ENCODE measurements at regions not wholly inside any gene's neighbourhood (a gene's known extent, or its start where the extent isn't known, plus 50 kb on each side); places are given as distances from the start of the nearest gene placed in this dataset.

DNA sequence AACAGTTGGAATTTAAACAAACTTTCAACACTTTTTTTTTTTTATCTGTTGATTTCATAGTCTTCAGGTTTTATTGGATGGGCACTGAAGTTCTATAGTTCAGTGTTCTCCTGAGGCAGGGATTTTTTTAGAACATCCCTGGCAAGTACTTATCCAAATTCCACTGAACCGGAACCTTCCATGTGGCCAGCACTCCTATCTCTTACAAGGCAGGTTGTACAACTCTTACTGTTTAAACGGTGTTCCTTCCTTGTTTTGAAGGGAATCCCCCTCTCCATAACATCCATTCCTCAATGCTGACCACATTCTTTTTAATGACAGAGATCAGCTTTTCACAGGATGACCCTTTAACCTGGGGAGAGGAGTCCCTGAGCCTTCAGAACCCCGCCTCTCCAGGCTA, 238.9 kb upstream of the CTBP2 start:
- H3K4me3 ChIP-seq = no peak overlapping the region
- ATAC-seq = peak in 2 of 4 donors; percentile 59 to 68
- H3K27ac ChIP-seq = no peak overlapping the region
- no peaks in the 10 kb centered on the region for H3K27me3 ChIP-seq
- H3K4me1 ChIP-seq = peaks cover 0 to 3% (median 0%) of the 10 kb centered on the region in 3 donors
- no peaks in the 10 kb centered on the region for H3K9me3 ChIP-seq
- intact Hi-C loops (cut with DNase I) = no loop called here
- TF ChIP-seq, protein P1, sequence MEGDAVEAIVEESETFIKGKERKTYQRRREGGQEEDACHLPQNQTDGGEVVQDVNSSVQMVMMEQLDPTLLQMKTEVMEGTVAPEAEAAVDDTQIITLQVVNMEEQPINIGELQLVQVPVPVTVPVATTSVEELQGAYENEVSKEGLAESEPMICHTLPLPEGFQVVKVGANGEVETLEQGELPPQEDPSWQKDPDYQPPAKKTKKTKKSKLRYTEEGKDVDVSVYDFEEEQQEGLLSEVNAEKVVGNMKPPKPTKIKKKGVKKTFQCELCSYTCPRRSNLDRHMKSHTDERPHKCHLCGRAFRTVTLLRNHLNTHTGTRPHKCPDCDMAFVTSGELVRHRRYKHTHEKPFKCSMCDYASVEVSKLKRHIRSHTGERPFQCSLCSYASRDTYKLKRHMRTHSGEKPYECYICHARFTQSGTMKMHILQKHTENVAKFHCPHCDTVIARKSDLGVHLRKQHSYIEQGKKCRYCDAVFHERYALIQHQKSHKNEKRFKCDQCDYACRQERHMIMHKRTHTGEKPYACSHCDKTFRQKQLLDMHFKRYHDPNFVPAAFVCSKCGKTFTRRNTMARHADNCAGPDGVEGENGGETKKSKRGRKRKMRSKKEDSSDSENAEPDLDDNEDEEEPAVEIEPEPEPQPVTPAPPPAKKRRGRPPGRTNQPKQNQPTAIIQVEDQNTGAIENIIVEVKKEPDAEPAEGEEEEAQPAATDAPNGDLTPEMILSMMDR (IDR thresholded peaks at IDR 0.05) = no peak
- no peak for DNase-seq
- H3K36me3 ChIP-seq = no peaks in the 10 kb centered on the region
- FAIRE-seq = no peak
- 35 to 46% methylated on average over 3 of the region's 3 CpGs for WGBS, 2 donors

DNA sequence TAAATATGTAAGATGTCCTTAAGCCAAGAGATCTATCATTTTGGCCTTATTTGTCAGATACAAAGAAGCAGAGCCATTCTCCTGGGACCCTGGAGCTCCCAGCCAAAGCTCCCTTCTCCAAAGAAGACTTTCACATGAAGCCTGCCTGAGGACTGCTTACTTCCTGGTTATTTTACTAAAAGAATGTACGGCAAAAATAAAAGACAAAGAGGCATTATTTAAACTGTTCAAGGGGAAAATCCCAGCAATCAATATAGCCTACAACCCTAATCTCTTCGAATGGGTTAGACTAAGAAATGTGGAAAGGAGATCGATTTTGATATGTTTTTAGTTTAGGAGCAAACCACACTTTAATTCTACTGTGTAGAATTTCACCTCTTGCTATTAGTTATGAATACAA, 237.9 kb upstream of the CTBP2 start:
- no peak for FAIRE-seq
- H3K4me3 ChIP-seq = no peak overlapping the region
- no peaks in the 10 kb centered on the region for H3K9me3 ChIP-seq
- TF ChIP-seq, protein P1 (IDR thresholded peaks at IDR 0.05) = no peak
- intact Hi-C loops (cut with DNase I) = no loop called here
- H3K4me1 ChIP-seq = peaks cover 0 to 3% (median 0%) of the 10 kb centered on the region in 3 donors
- peak overlapping the region in 2 of 4 donors; percentile 39 to 48 for H3K27ac ChIP-seq
- peak in 2 of 4 donors; percentile 67 to 78 for ATAC-seq
- WGBS, 2 donors = 21 to 31% methylated on average over 3 of the region's 3 CpGs
- DNase-seq = no peak
- no peaks in the 10 kb centered on the region for H3K27me3 ChIP-seq
- no peaks in the 10 kb centered on the region for H3K36me3 ChIP-seq

DNA sequence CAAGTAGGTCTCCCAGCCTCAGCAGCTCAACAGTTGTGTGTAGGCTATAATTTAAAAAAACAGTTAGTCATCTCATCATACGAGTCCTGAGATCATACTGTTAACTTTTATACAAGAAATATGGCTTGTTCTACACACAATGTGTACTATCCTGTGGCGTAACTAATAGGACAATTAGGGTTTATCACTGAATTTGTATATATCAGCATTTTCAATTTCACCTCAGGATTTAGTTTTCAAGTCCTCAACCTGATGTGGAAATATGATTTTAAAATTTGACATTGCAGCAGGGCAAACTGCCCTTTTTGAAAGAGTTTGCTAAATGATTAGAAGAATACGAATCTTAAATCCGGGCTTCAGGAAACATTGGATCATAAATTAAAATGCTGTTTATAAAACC, 237.2 kb upstream of the CTBP2 start:
- ATAC-seq = no peak
- H3K4me1 ChIP-seq = peaks cover 0 to 3% (median 0%) of the 10 kb centered on the region in 3 donors
- no peak for DNase-seq
- no peaks in the 10 kb centered on the region for H3K9me3 ChIP-seq
- no peak overlapping the region for H3K4me3 ChIP-seq
- TF ChIP-seq, protein P1 (IDR thresholded peaks at IDR 0.05) = no peak
- H3K27ac ChIP-seq = peak overlapping the region in 2 of 4 donors; percentile 39 to 48
- no peaks in the 10 kb centered on the region for H3K36me3 ChIP-seq
- intact Hi-C loops (cut with DNase I) = no loop called here
- 73 to 83% methylated on average over 4 of the region's 4 CpGs for WGBS, 2 donors
- H3K27me3 ChIP-seq = no peaks in the 10 kb centered on the region
- no peak for FAIRE-seq

DNA sequence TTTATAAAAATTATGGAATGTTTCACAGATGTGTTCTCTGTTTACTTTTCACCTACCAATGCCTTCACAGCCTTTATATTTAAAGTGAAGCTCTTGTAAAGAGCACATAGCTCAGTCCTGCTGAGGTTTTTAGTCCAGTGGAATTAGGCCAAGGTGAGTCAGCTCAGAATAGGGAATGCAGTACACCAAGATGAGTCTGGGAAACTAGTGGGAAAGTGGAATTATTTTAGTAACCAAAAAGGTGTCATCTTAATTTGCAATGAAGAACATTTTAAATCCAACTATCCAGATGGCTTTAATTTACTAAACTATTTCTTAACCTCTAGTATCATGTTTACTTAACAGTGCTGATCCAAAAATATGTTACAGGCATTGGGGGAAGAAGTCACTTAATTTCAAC, 236.3 kb upstream of the CTBP2 start:
- Histone ChIP-seq H3K9me3 (no peaks in the 10 kb centered on the region), H3K27me3 (no peaks in the 10 kb centered on the region), H3K27ac (no peak overlapping the region), H3K4me1 (peaks cover 0 to 3% (median 0%) of the 10 kb centered on the region in 3 donors), H3K4me3 (no peak overlapping the region), H3K36me3 (no peaks in the 10 kb centered on the region)
- ATAC-seq (no peak), DNase-seq (no peak), FAIRE-seq (no peak)
- TF ChIP-seq, protein P1 (IDR thresholded peaks at IDR 0.05) = no peak
- intact Hi-C loops (cut with DNase I) = no loop called here

DNA sequence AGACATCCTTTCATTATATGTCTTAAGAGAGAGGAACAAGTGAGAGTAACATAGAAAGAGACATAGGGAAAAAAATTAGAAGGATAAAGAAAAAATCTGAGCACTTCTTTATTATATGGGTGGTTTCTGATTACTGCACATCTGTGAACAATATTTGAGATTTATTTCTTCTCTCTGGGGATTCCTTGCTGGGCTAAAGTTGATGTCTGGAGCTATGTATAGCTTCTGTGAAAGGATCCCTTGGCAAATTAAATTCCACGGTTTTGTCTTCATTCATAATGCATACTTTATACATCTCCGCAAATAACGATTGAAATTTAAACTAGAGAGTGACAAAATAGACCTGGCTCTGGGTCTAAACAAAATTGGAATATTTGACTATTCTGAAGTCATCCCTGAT, 232.2 kb upstream of the CTBP2 start:
- no peak for DNase-seq
- Histone ChIP-seq H3K36me3 (no peaks in the 10 kb centered on the region), H3K27ac (no peak overlapping the region), H3K27me3 (no peaks in the 10 kb centered on the region), H3K4me1 (peaks cover 0 to 3% (median 0%) of the 10 kb centered on the region in 3 donors), H3K9me3 (no peaks in the 10 kb centered on the region), H3K4me3 (no peak overlapping the region)
- FAIRE-seq = no peak
- WGBS, 2 donors = 66 to 85% methylated on average over 3 of the region's 3 CpGs
- intact Hi-C loops (cut with DNase I) = no loop called here
- TF ChIP-seq, protein P1 (IDR thresholded peaks at IDR 0.05) = no peak
- ATAC-seq = no peak

All from pancreas (tissue), 10 donors.